Activated CD8-positive, alpha-beta T cell treated with anti-CD3 and anti-CD28 coated beads for 36 hours (primary cell): ENCODE measurements at regions not wholly inside any gene's neighbourhood (a gene's known extent, or its start where the extent isn't known, plus 50 kb on each side); places are given as distances from the start of the nearest gene placed in this dataset.

Experiments used
- ATAC-seq: fragments of 200-7000 bp; cut with Tn5 transposase; one replicate; pipeline ENCODE4 v1.10.0; 2021; ENCODE audit warnings: mild to moderate bottlenecking, moderate library complexity
- CTCF ChIA-PET: fragments of 350-600 bp; sonication (Branson Sonifier 250); formaldehyde crosslinking; loops from one replicate; lab custom pipeline; 2021; ENCODE audit warnings: antibody characterized with exemption; lab: Charles Lee
- POLR2A ChIA-PET: fragments of 350-600 bp; sonication (Branson Sonifier 250); formaldehyde crosslinking; loops from one replicate; lab custom pipeline; 2021; ENCODE audit warnings: antibody characterized with exemption; lab: Charles Lee
- DNase-seq: peaks from one replicate; pipeline ENCODE4 v3.0.0-alpha.2; 2020
- H3K27ac Mint-ChIP-seq: one replicate; pipeline ENCODE4 v1.8.0; 2021; ENCODE audit warnings: mild to moderate bottlenecking, mixed read lengths
- H3K27me3 Mint-ChIP-seq: one replicate; pipeline ENCODE4 v1.8.0; 2021; ENCODE audit warnings: mixed read lengths
- H3K36me3 Mint-ChIP-seq: one replicate; pipeline ENCODE4 v1.8.0; 2021; ENCODE audit warnings: low read depth, mixed read lengths
- H3K4me1 Mint-ChIP-seq: one replicate; pipeline ENCODE4 v1.8.0; 2021; ENCODE audit warnings: low read depth, mixed read lengths
- H3K4me3 Mint-ChIP-seq: one replicate; pipeline ENCODE4 v1.8.0; 2021; ENCODE audit warnings: mild to moderate bottlenecking, moderate library complexity, mixed read lengths
- H3K9me3 Mint-ChIP-seq: one replicate; pipeline ENCODE4 v1.8.0; 2021; ENCODE audit warnings: mixed read lengths
- intact Hi-C: fragments of 100-400 bp; cut with micrococcal nuclease; formaldehyde crosslinking; loops from one replicate; pipeline ENCODE4 v1.10.0; 2022
- TF ChIP-seq, protein P1 (sequence below): fragments of 200-600 bp; IDR thresholded peaks from one replicate; pipeline ENCODE4 v1.8.0; 2022; ENCODE audit warnings: antibody characterized with exemption, mild to moderate bottlenecking

DNA sequence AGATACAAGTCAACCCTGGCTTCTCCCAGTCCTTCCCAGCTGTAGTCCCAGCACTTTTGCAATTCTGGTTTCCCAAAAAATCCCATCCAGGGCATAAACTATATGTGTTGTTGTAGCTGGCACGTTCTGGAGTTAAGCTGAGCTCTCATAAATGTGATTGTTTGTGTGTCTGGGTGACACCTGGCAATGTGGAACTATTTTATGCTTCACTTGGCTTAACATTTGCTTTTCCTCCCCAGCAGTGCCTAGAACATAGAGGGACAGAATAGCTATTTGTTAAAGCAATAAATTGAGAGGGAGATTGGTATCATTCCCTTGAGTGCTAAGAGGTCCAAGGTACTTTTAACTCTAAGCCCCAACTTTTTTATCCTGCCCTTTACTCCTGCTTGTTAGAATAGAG, 575.9 kb upstream of the NOX3 start:
- Mint-ChIP-seq H3K4me1 (peaks cover 8% of the 10 kb centered on the region), H3K27ac (no peak overlapping the region), H3K36me3 (no peaks in the 10 kb centered on the region), H3K4me3 (no peak overlapping the region), H3K9me3 (peaks cover 12% of the 10 kb centered on the region), H3K27me3 (no peaks in the 10 kb centered on the region)
- DNase-seq: no peak
- ChIA-PET POLR2A (no interaction called here), CTCF (no interaction called here)
- TF ChIP-seq, protein P1, sequence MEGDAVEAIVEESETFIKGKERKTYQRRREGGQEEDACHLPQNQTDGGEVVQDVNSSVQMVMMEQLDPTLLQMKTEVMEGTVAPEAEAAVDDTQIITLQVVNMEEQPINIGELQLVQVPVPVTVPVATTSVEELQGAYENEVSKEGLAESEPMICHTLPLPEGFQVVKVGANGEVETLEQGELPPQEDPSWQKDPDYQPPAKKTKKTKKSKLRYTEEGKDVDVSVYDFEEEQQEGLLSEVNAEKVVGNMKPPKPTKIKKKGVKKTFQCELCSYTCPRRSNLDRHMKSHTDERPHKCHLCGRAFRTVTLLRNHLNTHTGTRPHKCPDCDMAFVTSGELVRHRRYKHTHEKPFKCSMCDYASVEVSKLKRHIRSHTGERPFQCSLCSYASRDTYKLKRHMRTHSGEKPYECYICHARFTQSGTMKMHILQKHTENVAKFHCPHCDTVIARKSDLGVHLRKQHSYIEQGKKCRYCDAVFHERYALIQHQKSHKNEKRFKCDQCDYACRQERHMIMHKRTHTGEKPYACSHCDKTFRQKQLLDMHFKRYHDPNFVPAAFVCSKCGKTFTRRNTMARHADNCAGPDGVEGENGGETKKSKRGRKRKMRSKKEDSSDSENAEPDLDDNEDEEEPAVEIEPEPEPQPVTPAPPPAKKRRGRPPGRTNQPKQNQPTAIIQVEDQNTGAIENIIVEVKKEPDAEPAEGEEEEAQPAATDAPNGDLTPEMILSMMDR: no peak
- ATAC-seq: no peak
- intact Hi-C loops: no loop called here

DNA sequence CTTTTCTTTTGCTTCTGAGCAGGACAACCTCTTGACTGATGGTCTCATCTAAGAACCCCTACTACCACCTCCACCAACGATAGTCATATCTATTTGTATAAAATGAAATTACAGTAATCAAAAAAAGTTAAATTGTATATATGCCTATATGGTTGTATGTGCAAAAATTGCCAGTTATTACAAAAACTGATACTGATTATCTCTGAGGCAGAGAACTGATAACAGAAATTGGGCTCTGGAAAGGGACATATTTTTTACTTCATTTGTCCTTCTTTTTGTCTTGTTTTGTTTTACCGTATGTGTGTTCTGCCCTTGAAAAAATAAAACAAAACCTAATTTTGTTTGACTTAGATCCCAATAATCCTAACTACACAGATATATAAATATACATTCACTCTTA, 574.4 kb upstream of the NOX3 start:
- DNase-seq (no peak), ATAC-seq (no peak)
- ChIA-PET POLR2A (no interaction called here), CTCF (no interaction called here)
- Mint-ChIP-seq H3K27ac (no peak overlapping the region), H3K4me3 (no peak overlapping the region), H3K9me3 (peaks cover 21% of the 10 kb centered on the region), H3K27me3 (no peaks in the 10 kb centered on the region), H3K4me1 (peaks cover 8% of the 10 kb centered on the region), H3K36me3 (no peaks in the 10 kb centered on the region)
- TF ChIP-seq, protein P1: no peak
- intact Hi-C loops: no loop called here

DNA sequence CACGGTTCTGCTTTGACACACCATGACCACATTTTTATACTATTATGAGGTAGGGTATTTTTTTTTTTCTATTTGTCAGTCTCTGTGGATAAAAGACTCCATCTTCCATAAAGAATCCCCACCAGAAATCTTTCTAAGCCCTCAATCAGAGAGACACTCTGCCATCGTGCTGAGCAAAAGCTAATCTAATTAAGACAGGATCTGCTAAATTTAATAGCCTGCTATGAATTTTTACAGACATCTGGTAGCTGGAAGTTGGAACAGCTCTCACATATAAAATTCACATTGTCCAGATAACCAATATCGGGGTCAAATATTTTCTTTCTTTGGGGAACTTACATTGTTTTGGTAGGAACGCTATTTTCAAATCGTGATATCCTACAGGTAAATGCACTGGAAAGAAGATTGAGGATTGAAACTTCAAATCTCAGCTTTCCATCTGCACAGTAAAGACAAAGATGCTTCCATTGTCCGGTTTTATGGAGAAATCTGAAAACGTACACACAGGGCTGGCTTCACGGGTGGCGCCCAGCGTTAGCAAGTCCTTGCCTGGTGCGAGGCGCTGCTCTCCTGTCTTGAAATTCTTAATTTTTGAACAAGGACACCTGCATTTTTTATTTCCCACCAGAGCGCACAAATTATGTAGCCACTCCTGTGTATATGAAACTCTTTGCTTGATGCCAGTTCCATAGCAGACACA, 573.8 kb upstream of the NOX3 start:
- ChIA-PET POLR2A (no interaction called here), CTCF (no interaction called here)
- ATAC-seq (no peak), DNase-seq (no peak)
- H3K9me3 Mint-ChIP-seq: peaks cover 24% of the 10 kb centered on the region
- TF ChIP-seq, protein P1: no peak
- intact Hi-C loops: no loop called here
- no peaks in the 10 kb centered on the region for H3K36me3 Mint-ChIP-seq
- H3K4me3 Mint-ChIP-seq: no peak overlapping the region
- H3K27me3 Mint-ChIP-seq: no peaks in the 10 kb centered on the region
- H3K4me1 Mint-ChIP-seq: peaks cover 8% of the 10 kb centered on the region
- peak overlapping the region; percentile 90 for H3K27ac Mint-ChIP-seq

DNA sequence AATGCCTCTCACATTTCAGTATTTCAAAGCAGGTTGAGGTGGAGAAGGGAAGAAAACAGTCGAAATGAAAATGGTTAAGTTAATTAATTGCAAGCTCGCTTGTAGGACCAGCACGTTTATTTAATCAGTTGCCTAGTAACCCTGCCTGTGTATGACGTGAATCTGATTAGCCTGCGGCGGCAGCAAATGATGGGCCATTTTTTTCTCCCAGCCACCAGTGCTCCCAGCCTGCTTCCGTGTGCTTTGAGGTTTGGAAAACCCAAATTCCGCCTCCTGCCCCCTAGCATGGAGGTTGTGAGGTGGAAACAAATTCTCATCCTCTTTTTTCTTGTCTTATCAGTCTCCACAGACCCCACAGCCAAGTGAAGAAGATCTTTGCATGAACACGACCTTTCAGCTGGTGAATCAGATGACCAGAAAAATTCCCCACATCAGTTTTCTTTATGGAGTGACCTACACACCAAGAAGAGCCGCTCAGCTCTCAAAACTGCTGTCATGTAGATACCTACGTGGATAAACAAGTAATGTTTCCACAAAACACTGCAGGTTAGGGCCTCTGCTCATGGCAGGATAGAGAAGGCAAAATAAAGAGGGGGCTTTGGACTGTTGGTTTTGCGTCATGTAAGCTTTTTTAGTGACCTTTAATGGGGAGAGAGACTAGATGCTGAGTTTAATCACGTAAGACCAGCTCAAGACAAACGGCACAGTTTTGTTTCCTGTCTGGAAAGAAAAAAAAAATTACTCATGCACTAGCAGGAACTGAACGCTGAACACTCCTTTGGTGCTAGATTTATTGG, 572.9 kb upstream of the NOX3 start:
- TF ChIP-seq, protein P1: no peak
- ChIA-PET CTCF (interaction anchor here (0.8 kb wide), 1 partner anchor 44 kb away, joined by 3 read pairs; no protein-coding TSS in a partner anchor), POLR2A (no interaction called here)
- Mint-ChIP-seq H3K4me1 (peaks cover 8% of the 10 kb centered on the region), H3K36me3 (peaks cover under 1% of the 10 kb centered on the region), H3K27me3 (no peaks in the 10 kb centered on the region), H3K9me3 (peaks cover 24% of the 10 kb centered on the region), H3K4me3 (peak overlapping the region; percentile 30), H3K27ac (peak overlapping the region; percentile 90)
- intact Hi-C loops: no loop called here
- DNase-seq (peak; percentile 20), ATAC-seq (peak; percentile 90)

DNA sequence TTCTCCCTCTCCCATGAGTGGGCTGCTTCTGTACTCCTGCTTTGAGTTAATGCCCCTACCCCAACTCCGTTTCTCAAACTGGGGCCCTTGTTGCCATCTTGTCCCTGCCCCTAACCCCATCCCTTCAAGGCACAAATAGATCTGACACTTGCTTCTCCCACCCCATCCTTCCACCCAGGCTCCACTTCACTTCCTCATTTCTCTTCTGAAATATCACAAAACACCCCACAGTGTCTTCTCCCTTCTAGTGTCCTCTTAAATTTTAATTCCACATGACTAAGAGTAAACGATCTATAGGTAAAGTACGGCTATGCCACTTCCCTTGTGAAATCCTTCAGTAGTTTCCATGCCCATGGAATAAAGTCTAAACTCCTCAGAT, 571.6 kb upstream of the NOX3 start:
- intact Hi-C loops: no loop called here
- POLR2A ChIA-PET: no interaction called here
- H3K27me3 Mint-ChIP-seq: no peaks in the 10 kb centered on the region
- H3K4me3 Mint-ChIP-seq: no peak overlapping the region
- DNase-seq: no peak
- TF ChIP-seq, protein P1: no peak
- peaks cover 8% of the 10 kb centered on the region for H3K4me1 Mint-ChIP-seq
- no peak overlapping the region for H3K27ac Mint-ChIP-seq
- peaks cover 2% of the 10 kb centered on the region for H3K36me3 Mint-ChIP-seq
- no peak for ATAC-seq
- CTCF ChIA-PET: no interaction called here
- peaks cover 24% of the 10 kb centered on the region for H3K9me3 Mint-ChIP-seq
